D721Med (cell line): ENCODE measurements at regions not wholly inside any gene's neighbourhood (a gene's known extent, or its start where the extent isn't known, plus 50 kb on each side); places are given as distances from the start of the nearest gene placed in this dataset.

Experiments used
- DNase-seq: peaks from one replicate; pipeline ENCODE4 v3.0.0; 2011; ENCODE audit warnings: low spot score; ENCODE audit not compliant: insufficient read length
- FAIRE-seq: peaks from 2 replicates; lab custom pipeline; 2011; peaks lifted over from hg19 to GRCh38; lab: Jason Lieb, UNC
- TF ChIP-seq, protein P1 (sequence below): IDR thresholded peaks from 2 replicates; pipeline ENCODE4 v1.5.1; 2012; ENCODE audit warnings: mild to moderate bottlenecking, control low read depth; ENCODE audit not compliant: insufficient read depth; ENCODE audit errors: missing control alignments

DNA sequence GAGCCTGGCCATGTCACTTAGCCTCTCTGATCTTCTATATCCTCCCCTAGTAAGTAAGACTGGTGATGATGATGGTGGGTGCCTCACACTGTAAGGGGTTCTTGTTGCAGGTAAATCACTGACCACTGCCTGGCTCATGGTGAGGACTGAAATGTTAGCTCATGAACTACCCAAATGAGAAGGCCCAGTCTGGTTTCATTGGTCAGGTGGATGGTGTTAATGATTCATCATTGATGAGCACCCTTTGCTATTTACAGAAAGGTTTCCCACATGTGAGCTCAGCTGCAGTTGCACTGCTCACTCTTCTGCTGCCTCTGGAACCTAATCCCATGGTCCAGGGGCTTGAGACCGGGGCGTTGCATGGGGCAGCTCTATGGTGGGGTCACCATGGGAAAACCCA, 417.7 kb downstream of the PRDM2 start:
- TF ChIP-seq, protein P1, sequence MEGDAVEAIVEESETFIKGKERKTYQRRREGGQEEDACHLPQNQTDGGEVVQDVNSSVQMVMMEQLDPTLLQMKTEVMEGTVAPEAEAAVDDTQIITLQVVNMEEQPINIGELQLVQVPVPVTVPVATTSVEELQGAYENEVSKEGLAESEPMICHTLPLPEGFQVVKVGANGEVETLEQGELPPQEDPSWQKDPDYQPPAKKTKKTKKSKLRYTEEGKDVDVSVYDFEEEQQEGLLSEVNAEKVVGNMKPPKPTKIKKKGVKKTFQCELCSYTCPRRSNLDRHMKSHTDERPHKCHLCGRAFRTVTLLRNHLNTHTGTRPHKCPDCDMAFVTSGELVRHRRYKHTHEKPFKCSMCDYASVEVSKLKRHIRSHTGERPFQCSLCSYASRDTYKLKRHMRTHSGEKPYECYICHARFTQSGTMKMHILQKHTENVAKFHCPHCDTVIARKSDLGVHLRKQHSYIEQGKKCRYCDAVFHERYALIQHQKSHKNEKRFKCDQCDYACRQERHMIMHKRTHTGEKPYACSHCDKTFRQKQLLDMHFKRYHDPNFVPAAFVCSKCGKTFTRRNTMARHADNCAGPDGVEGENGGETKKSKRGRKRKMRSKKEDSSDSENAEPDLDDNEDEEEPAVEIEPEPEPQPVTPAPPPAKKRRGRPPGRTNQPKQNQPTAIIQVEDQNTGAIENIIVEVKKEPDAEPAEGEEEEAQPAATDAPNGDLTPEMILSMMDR, result no peak
- no peak for FAIRE-seq
- DNase-seq, result no peak

DNA sequence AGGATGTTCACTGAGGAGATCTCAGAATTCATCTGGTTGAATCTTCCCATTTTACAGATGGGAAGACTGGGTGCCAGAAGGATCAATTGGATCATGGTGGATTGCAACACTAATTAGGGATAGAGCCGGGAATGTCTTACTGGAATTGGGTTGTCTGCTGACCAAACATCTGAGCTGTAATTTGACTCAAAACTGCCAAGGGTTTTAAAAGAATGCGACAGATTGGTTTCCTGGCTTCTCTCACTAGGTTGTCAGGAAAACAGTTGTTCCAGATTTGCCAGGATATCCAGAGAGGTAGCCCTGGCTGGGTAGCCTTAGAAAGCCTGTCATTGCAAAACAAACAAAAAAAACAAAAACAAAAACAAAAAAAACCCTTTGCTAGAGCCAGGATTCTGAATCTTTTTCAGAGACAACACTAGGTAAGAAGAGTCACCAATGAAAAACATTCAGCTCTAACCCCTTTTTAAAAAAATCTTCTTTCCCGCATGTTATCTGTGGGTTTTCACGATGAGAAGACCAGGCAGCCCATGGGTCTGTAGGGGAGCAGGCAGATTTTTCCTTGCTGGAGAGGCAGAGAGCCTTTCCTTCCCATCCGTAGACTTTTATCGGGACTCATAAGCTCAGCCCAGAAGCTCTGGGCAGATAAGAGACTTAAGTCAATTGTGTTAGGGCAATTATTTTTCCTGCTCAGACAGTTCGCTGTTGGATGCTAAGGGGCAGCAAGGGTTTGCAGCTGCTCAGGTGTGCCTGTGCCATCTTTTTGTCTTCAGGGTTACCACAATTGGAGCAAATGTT, 418.9 kb downstream of the PRDM2 start:
- DNase-seq (no peak), FAIRE-seq (no peak)
- TF ChIP-seq, protein P1, result no peak

DNA sequence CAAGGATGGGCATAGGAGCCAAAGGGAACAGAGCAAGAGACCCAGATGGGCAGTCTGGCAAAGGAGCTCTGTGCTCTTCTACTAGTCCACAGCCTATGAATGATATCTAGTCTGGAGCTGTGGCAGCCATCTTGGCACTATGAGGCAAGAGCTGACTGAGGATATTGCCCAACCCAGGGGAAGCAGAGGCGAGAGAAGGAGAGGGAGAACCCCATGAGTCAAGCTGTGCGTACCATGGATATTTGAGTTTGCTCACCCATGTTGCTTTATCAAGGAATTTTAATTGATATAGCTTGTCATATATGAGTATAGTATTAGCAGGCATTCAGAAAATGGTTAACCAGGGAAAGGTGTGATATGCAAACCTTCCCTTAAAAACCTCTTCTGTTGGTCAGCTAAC, 420.9 kb downstream of the PRDM2 start:
- FAIRE-seq (no peak), DNase-seq (no peak)
- TF ChIP-seq, protein P1, result no peak

DNA sequence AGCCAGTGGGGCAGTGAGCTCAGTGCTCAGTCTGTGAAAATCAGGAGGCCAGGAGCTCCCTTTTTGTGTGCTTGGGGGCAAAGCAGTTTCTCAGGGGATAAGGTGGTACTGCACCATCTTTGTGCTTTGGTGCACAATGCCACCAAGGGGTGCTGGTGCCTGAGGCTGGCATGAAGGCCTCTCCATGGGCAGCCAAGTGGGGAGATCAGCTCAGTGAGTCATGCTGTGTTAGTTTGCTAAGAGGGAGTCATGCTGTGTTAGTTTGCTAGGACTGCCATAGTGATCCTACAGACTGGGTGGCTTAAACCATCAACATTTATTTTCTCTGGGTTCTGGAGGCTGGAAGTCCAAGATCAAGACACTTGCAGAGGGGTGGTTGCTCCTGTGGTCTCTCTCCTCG, 428.1 kb downstream of the PRDM2 start:
- FAIRE-seq, result no peak
- TF ChIP-seq, protein P1, result no peak

DNA sequence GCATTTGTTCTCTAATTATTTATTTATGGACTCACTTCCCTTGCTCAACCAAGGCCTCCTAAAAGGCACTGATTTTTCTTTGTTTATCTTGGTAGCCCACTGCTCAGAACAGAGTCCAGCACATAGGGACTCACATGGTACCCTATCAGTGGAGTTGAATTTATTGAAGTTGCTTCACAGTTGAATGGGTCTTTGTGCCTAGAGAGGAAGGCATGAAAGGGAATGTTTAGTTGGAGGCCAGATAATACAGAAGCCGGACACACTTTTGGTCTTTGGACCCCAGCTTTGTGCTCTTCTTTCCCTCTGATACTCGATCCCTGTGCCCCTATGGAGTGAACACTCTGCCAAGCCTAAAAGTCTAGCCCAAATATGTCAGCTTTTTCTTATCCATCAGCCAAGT, 429.0 kb downstream of the PRDM2 start:
- DNase-seq (no peak), FAIRE-seq (no peak)
- TF ChIP-seq, protein P1, result no peak

More for the DNA sequence above, 428.1 kb downstream of the PRDM2 start:
- DNase-seq, result no peak

DNA sequence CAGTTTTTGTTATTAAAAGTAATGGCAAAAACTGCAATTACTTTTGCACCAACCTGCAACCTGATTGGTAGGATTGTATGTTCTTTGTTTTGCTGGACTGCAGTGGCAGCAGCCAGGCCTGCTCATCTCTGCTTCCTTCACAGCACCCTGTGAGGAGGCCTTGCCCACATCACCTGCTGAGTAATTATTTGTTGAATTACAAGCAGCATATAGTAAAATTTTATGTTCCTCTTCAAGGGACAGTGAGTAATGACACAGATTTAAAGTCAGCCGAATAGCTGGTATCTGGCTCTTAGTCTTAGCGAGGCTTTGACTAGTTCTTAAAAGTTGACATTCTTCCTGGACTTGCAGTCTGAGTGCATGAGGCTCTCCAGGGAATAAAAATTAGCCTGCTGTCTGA, 435.1 kb downstream of the PRDM2 start:
- no peak for DNase-seq
- TF ChIP-seq, protein P1, result no peak
- FAIRE-seq, result no peak

DNA sequence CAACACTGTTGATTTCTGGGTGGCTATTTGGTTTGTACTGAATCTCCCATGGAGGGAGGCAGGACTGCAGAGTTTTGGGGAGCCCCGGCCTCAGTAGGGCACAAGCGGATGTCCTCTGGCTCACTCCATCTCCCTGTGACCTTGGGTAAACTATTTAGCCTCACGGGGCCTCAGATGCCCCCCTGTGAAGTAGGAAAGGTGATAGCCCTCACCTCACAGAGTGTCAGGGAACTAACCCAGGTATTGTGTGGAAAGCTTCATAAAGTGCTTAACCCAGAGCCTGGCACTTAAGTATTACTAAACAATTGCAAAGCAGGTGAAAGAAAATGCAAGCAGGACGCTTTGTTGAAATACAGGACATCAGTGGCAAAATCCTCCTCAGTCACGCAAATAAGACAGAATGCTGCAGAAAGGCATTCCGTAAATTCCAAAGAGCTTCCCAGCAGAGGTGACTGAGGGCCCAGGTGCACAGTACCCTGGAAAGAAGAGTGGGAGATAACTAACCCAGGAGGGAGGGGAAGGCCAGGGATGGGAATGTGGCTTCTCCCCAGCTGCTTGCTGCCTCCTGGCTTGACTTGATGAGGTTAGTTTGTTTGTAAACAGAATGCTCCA, 436.3 kb downstream of the PRDM2 start:
- no peak for DNase-seq
- TF ChIP-seq, protein P1, result no peak
- no peak for FAIRE-seq
